Fibroblast of villous mesenchyme (primary cell): ENCODE measurements at regions not wholly inside any gene's neighbourhood (a gene's known extent, or its start where the extent isn't known, plus 50 kb on each side); places are given as distances from the start of the nearest gene placed in this dataset.

Source experiments
- DNase-seq: peaks from one replicate; pipeline ENCODE4 v3.0.0-alpha.2; 2010; ENCODE audit warnings: low read depth
- H3K4me3 ChIP-seq: 2 replicates; pipeline ENCODE4 v1.5.1; 2011; ENCODE audit warnings: low read depth, mild to moderate bottlenecking, low read length
- TF ChIP-seq, protein P1 (sequence below): IDR thresholded peaks from 2 replicates; pipeline ENCODE4 v1.5.1; 2012; ENCODE audit warnings: low read depth, mild to moderate bottlenecking, low read length; ENCODE audit not compliant: insufficient read depth

DNA sequence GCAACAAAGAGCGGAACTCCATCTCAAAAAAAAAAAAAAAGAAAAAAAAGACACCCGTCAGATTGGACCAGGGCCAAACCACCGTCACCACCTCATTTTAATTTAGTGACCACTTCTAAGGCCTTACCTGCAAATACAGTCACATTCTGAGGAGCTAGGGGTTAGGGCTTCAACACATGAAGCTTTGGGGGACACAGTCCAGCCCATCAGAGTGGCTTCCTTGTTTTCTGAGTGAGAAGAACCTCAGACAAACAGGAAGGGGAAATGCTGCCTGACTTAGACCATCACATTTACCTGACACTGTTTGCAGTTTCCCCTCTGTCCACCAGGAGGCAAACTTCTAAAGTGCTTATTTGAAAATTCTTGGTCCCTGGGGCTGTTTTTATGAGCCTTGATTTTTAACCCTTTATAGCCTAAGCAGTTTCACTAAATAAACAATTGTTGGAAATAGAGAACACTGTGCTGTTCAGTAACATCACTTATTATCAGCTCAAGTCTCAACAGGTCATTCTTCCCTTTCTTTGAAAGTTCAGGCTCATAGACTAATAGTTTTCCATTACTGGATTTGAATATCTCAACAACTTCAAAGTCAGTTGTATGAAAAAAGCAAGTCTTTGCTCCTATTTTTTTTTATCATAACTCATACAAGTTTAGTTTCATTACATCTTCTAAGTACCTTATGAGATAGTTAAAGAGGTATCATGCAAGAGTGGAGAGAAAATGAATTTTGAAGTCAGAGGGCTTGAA, 74.9 kb upstream of the WASF3 start:
- no peak overlapping the region for H3K4me3 ChIP-seq

DNA sequence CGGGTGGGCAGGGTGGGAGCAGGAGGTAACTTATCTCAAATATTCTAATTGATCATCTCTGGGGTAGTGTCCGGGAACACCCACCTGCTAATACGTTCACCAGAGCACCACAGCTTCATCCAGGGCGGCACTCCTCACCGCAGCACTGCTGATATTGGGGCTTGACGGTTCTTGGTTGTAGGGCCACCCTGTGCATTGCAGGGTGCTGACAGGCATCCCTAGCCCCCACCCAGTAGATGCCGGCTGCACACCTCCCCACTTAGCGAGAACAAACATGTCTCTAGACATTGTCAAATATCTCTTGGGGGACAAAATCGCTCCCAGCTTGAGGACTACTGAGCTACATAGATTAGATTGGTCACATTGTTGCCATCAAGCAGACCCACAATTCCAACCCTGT, 73.9 kb upstream of the WASF3 start:
- H3K4me3 ChIP-seq, result no peak overlapping the region
- no peak for DNase-seq

More for the DNA sequence above, 74.9 kb upstream of the WASF3 start:
- peak; percentile 64 for DNase-seq
- TF ChIP-seq, protein P1, sequence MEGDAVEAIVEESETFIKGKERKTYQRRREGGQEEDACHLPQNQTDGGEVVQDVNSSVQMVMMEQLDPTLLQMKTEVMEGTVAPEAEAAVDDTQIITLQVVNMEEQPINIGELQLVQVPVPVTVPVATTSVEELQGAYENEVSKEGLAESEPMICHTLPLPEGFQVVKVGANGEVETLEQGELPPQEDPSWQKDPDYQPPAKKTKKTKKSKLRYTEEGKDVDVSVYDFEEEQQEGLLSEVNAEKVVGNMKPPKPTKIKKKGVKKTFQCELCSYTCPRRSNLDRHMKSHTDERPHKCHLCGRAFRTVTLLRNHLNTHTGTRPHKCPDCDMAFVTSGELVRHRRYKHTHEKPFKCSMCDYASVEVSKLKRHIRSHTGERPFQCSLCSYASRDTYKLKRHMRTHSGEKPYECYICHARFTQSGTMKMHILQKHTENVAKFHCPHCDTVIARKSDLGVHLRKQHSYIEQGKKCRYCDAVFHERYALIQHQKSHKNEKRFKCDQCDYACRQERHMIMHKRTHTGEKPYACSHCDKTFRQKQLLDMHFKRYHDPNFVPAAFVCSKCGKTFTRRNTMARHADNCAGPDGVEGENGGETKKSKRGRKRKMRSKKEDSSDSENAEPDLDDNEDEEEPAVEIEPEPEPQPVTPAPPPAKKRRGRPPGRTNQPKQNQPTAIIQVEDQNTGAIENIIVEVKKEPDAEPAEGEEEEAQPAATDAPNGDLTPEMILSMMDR, result peak; percentile 90

DNA sequence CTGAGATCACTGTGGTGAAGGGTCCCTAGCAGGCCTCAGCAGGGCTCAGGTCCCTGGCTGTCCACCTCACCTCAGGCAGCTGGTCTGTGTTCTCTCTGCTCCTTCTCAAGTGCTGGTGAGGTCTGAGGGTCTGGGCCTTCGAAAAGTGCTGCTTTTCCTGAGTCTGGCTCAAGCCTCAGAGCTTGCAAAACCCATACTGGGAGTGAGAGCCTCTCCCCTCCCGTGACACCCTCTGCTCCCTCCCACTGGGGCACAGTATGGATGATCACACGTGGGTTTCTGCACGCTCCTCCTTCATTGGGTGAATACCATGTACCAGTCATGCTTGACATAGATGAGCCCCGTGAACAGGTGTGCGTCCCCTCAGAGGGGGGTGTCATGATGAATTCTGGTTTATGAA, 73.3 kb upstream of the WASF3 start:
- no peak for DNase-seq
- TF ChIP-seq, protein P1, result no peak
- no peak overlapping the region for H3K4me3 ChIP-seq

More for the DNA sequence above, 73.9 kb upstream of the WASF3 start:
- TF ChIP-seq, protein P1, result no peak

DNA sequence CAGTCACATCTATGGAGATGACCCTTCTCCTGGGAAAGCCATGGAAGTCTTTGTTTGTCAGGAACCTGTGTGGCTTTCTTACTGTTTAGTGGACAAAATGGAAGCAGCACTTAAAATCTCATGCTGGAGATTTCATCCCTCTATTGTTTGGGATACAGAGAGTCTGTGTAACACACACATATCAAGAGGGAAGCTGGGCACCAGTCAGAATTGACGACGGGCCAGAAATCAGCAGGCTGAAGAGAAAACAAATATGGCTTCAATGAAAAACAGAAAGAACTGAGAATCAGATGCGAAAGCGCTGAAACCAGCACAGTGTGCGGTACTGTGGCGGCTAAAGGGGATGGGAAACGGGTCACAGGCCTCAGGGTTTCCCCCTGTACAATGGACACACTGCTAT, 72.2 kb upstream of the WASF3 start:
- H3K4me3 ChIP-seq, result no peak overlapping the region
- TF ChIP-seq, protein P1, result no peak
- no peak for DNase-seq

DNA sequence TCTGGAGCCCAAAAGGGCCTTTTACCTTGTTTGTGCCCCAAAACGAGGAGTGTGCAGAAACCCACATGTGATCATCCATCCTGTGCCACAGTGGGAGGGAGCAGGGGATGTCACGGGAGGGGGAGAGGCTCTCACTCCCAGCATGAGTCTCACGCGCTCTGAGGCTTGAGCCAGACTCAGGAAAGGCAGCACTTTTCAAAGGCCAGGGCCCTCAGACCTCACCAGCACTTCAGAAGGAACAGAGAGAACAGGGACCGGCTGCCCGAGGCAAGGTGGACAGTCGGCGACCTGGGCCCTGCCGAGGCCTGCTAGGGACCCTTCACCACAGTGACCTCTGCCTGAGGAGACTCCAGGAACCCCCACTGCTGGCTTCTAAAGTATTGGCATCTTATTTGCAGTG, 71.7 kb upstream of the WASF3 start:
- DNase-seq, result no peak

DNA sequence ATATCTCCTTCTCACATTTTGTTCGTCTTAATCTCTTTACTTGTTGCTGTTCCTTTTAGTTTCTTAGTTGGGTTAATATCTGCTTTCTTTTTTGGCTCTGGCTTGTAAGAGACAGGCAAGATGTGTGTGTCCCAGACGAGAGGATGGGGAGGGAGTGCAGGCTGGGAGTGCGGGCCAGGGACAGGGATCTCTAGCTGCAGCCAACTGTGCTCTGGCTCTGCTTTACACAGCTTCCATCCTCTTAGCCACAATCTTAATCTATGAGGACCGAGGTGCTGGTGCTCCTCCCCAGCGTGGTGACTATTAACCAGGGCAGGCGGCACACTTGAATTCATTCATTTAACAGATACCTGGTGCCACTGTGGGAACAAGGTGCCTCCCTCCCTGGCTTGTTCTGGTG, 70.9 kb upstream of the WASF3 start:
- TF ChIP-seq, protein P1, result no peak
- DNase-seq, result no peak

More for the DNA sequence above, 71.7 kb upstream of the WASF3 start:
- TF ChIP-seq, protein P1, result no peak
- no peak overlapping the region for H3K4me3 ChIP-seq

DNA sequence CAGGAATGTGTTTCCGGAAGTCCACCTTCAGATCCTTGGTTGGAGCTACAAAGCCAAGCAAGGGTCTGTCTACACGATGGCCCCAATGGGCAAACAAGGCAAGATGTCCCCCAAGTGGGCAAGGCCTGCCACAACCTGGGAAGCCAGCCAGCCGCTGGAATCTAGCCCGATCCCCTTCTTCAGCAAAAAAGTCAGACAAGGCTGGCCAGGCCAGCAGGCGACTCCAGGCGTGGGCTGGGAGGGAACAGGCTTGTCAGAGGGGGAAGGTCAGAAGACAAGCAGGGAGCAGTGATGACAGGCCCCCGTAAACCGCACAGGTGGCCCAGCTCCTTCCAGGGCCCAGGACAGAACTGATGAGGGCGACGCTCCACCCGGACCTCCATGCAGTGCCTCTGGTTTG, 69.7 kb upstream of the WASF3 start:
- no peak overlapping the region for H3K4me3 ChIP-seq
- no peak for DNase-seq
- TF ChIP-seq, protein P1, result no peak

More for the DNA sequence above, 70.9 kb upstream of the WASF3 start:
- H3K4me3 ChIP-seq, result no peak overlapping the region
